DND-41 (cell line): ENCODE measurements at regions not wholly inside any gene's neighbourhood (a gene's known extent, or its start where the extent isn't known, plus 50 kb on each side); places are given as distances from the start of the nearest gene placed in this dataset.

Source experiments
- ATAC-seq: fragments of 200-7000 bp; cut with Tn5 transposase; 3 replicates; pipeline ENCODE4 v1.9.1; 2021; ENCODE audit warnings: low read depth; ENCODE audit not compliant: insufficient read depth
- DNase-seq: peaks from one replicate; pipeline ENCODE4 v3.0.0-alpha.2; 2020
- H2AFZ ChIP-seq: 2 replicates; pipeline ENCODE4 v1.6.0; 2012; ENCODE audit warnings: low read depth, low read length
- H3K27ac ChIP-seq: 2 replicates; pipeline ENCODE4 v1.5.1; 2012; ENCODE audit warnings: low read length, inconsistent platforms
- H3K27me3 ChIP-seq: fragments of 200-600 bp; sonication (generic); 2 replicates; pipeline ENCODE4 v1.6.0; 2012; ENCODE audit warnings: low read length, mild to moderate bottlenecking, inconsistent platforms; ENCODE audit not compliant: insufficient read depth, poor library complexity
- H3K36me3 ChIP-seq: 2 replicates; pipeline ENCODE4 v1.5.1; 2012; ENCODE audit warnings: low read length, inconsistent platforms; ENCODE audit not compliant: insufficient read depth
- H3K4me1 ChIP-seq: 2 replicates; pipeline ENCODE4 v1.5.1; 2012; ENCODE audit warnings: mild to moderate bottlenecking, low read length; ENCODE audit not compliant: insufficient read depth
- H3K4me2 ChIP-seq: 2 replicates; pipeline ENCODE4 v1.6.0; 2012; ENCODE audit warnings: mild to moderate bottlenecking, moderate library complexity, low read length, inconsistent platforms; ENCODE audit not compliant: insufficient read depth
- H3K4me3 ChIP-seq, 2 experiments: fragments of 200-600 bp in 1 of 2; shearing (Covaris generic) in 1 of 2; 2 replicates each; pipeline ENCODE4 v1.5.1; 2012 to 2016; ENCODE audit warnings: inconsistent platforms in 2 of 2, low read length in 2 of 2, mild to moderate bottlenecking in 2 of 2, low read depth in 1 of 2, moderate library complexity in 1 of 2
- H3K79me2 ChIP-seq: 2 replicates; pipeline ENCODE4 v1.6.0; 2012; ENCODE audit warnings: low read length, inconsistent platforms; ENCODE audit not compliant: insufficient read depth
- H3K9ac ChIP-seq: 2 replicates; pipeline ENCODE4 v1.6.0; 2012; ENCODE audit warnings: low read depth, mild to moderate bottlenecking, inconsistent platforms, low read length, moderate library complexity
- H3K9me3 ChIP-seq: 2 replicates; pipeline ENCODE4 v1.5.1; 2012; ENCODE audit warnings: low read length, moderate library complexity, mild to moderate bottlenecking, inconsistent platforms; ENCODE audit not compliant: insufficient read depth, severe bottlenecking
- H4K20me1 ChIP-seq: 2 replicates; pipeline ENCODE4 v1.6.0; 2012; ENCODE audit warnings: low read length; ENCODE audit not compliant: insufficient read depth
- CTCF ChIP-seq: IDR thresholded peaks from 2 replicates; pipeline ENCODE4 v1.5.1; 2012; ENCODE audit warnings: borderline replicate concordance, low read length, moderate library complexity, mild to moderate bottlenecking; ENCODE audit not compliant: poor library complexity, severe bottlenecking; ENCODE audit errors: extremely low read depth
- EZH2 ChIP-seq: IDR thresholded peaks from 3 replicates; pipeline ENCODE4 v1.6.1; 2012; ENCODE audit warnings: borderline replicate concordance, low read depth, mild to moderate bottlenecking, moderate library complexity, low read length, inconsistent platforms; ENCODE audit not compliant: severe bottlenecking

GRCh38 chr6:53205778-53206177 is 57.1 kb upstream of the GCM1 start:
- no peak overlapping the region for H3K4me3 ChIP-seq
- no peak overlapping the region for H2AFZ ChIP-seq
- H3K36me3 ChIP-seq, result no peaks in the 10 kb centered on the region
- H3K27ac ChIP-seq, result no peak overlapping the region
- DNase-seq, result no peak
- no peak overlapping the region for H3K4me2 ChIP-seq
- H3K79me2 ChIP-seq, result no peaks in the 10 kb centered on the region
- H3K9ac ChIP-seq, result no peak overlapping the region
- H3K4me1 ChIP-seq, result peaks cover 10% of the 10 kb centered on the region
- TF ChIP-seq CTCF (no peak), EZH2 (no peak)
- no peaks in the 10 kb centered on the region for H4K20me1 ChIP-seq
- H3K9me3 ChIP-seq, result no peaks in the 10 kb centered on the region
- no peak for ATAC-seq
- no peaks in the 10 kb centered on the region for H3K27me3 ChIP-seq

GRCh38 chr6:53203483-53203882 is 54.8 kb upstream of the GCM1 start:
- Histone ChIP-seq H3K9me3 (no peaks in the 10 kb centered on the region), H4K20me1 (no peaks in the 10 kb centered on the region), H3K4me2 (no peak overlapping the region), H3K27ac (peak overlapping the region; percentile 41), H2AFZ (no peak overlapping the region; the same call in 1 of the 2 replicates), H3K79me2 (no peaks in the 10 kb centered on the region), H3K9ac (no peak overlapping the region), H3K27me3 (no peaks in the 10 kb centered on the region), H3K4me1 (peaks cover 10% of the 10 kb centered on the region), H3K4me3 (no peak overlapping the region), H3K36me3 (no peaks in the 10 kb centered on the region)
- ATAC-seq (peak; percentile 67; the same call in 2 of the 3 replicates), DNase-seq (peak; percentile 10)
- no peak for TF ChIP-seq CTCF
- TF ChIP-seq EZH2, result no peak

- TF ChIP-seq EZH2, result no peak
- TF ChIP-seq CTCF, result no peak
- H3K4me1 ChIP-seq, result peaks cover 10% of the 10 kb centered on the region
- H3K9ac ChIP-seq, result no peak overlapping the region
- H3K4me3 ChIP-seq, result no peak overlapping the region
- H3K79me2 ChIP-seq, result no peaks in the 10 kb centered on the region
- ATAC-seq (no peak), DNase-seq (no peak)
- no peak overlapping the region for H3K27ac ChIP-seq
- no peaks in the 10 kb centered on the region for H3K9me3 ChIP-seq
- no peaks in the 10 kb centered on the region for H3K36me3 ChIP-seq
- no peaks in the 10 kb centered on the region for H3K27me3 ChIP-seq
- no peak overlapping the region for H2AFZ ChIP-seq
- no peak overlapping the region for H3K4me2 ChIP-seq
- H4K20me1 ChIP-seq, result no peaks in the 10 kb centered on the region
Measured at GRCh38 chr6:53202052-53202451, 53.4 kb upstream of the GCM1 start.

- Histone ChIP-seq H3K27me3 (no peaks in the 10 kb centered on the region), H3K27ac (no peak overlapping the region), H3K9me3 (no peaks in the 10 kb centered on the region), H3K36me3 (no peaks in the 10 kb centered on the region), H3K4me3 (no peak overlapping the region), H3K4me1 (peaks cover 10% of the 10 kb centered on the region), H3K4me2 (no peak overlapping the region), H3K79me2 (no peaks in the 10 kb centered on the region), H2AFZ (no peak overlapping the region), H3K9ac (no peak overlapping the region), H4K20me1 (no peaks in the 10 kb centered on the region)
- ATAC-seq (no peak), DNase-seq (no peak)
- TF ChIP-seq CTCF, result no peak
Measured at GRCh38 chr6:53201270-53201669, 52.6 kb upstream of the GCM1 start.
